Pancreas (tissue), 10 donors: ENCODE measurements at regions not wholly inside any gene's neighbourhood (a gene's known extent, or its start where the extent isn't known, plus 50 kb on each side); places are given as distances from the start of the nearest gene placed in this dataset.

Source experiments
- ATAC-seq, 4 donors: fragments of 200-7000 bp; cut with Tn5 transposase; one replicate each; pipeline versions ENCODE4 v1.8.0 to v1.9.1; 2020; ENCODE audit warnings: mild to moderate bottlenecking in 4 of 4, moderate library complexity in 4 of 4
- DNase-seq, 6 donors: peaks; one replicate each; pipeline ENCODE4 v3.0.0-alpha.2; 2020
- FAIRE-seq: peaks from 2 replicates; lab custom pipeline; 2012; peaks lifted over from hg19 to GRCh38; lab: Jason Lieb, UNC
- H3K27ac ChIP-seq, 4 donors: fragments of 200-600 bp; sonication (generic); 1 replicate in 3 of 4; 2 replicates in 1 of 4; pipeline versions ENCODE4 v1.5.0 to v1.8.0; 2020
- H3K27me3 ChIP-seq, 4 donors: fragments of 200-600 bp; one replicate each; pipeline ENCODE4 v1.8.0; 2021
- H3K36me3 ChIP-seq, 3 donors: fragments of 200-600 bp; sonication (generic) in 1 of 3; one replicate each; pipeline versions ENCODE4 v1.5.0 to v1.8.0; 2020 to 2021
- H3K4me1 ChIP-seq, 3 donors: fragments of 200-600 bp; one replicate each; pipeline ENCODE4 v1.8.0; 2021
- H3K4me3 ChIP-seq, 4 donors: fragments of 200-600 bp; sonication (generic) in 2 of 4; one replicate each; pipeline versions ENCODE4 v1.5.0 to v1.8.0; 2020 to 2021
- H3K9me3 ChIP-seq, 4 donors: fragments of 200-600 bp; one replicate each; pipeline ENCODE4 v1.8.0; 2021
- CTCF ChIP-seq, 4 donors: fragments of 200-600 bp; sonication (generic) in 3 of 4; IDR thresholded peaks; one replicate each; pipeline versions ENCODE4 v1.5.0 to v1.8.0; 2021; ENCODE audit warnings: antibody characterized with exemption in 4 of 4
- WGBS, 2 donors: extraction: QIAGEN DNeasy Blood & Tissue Kit; methylation state at CpG; one replicate each; pipeline ENCODE4 v1.1.7; 2013; 5-methylcytosine and 5-hydroxymethylcytosine counted together
- intact Hi-C, 3 donors: fragments of 100-400 bp; cut with DNase I; formaldehyde crosslinking; loops; one replicate each; pipeline versions ENCODE4 v1.11.1 to v1.14.2; 2022
- donor health status: healthy with polysubstance abuse.
- donor health status: DM: no; HTN: no; CAD: no; lungs with moderate emphysema.
- donor health status: DM: no; HTN: no; CAD: no.
- donor health status: control.
- donor health status: control.
- donor health status: Bipolar disorder and iron deficiency.
- donor health status: DM: yes; HTN: yes; CAD: no.
- donor health status: DM: no; HTN: no; CAD: no.
- donor health status: DM: no; HTN: no; CAD: no.
- donor health status: DM: yes; HTN: yes; CAD: no.

GRCh38 chr1:219733511-219734174 lies 120.7 kb upstream of the ZC3H11B start:
- H3K4me1 ChIP-seq, result no peaks in the 10 kb centered on the region
- WGBS, 2 donors, result 55 to 60% methylated on average over 5 of the region's 5 CpGs
- no peaks in the 10 kb centered on the region for H3K36me3 ChIP-seq
- intact Hi-C loops, result no loop called here
- ATAC-seq (no peak), FAIRE-seq (no peak), DNase-seq (no peak)
- no peak overlapping the region for H3K4me3 ChIP-seq
- H3K9me3 ChIP-seq, result no peaks in the 10 kb centered on the region
- no peak for TF ChIP-seq CTCF (IDR thresholded peaks at IDR 0.05)
- no peaks in the 10 kb centered on the region for H3K27me3 ChIP-seq
- H3K27ac ChIP-seq, result no peak overlapping the region

- H3K4me3 ChIP-seq, result no peak overlapping the region
- ATAC-seq (no peak), FAIRE-seq (no peak), DNase-seq (no peak)
- no peak overlapping the region for H3K27ac ChIP-seq
- no peaks in the 10 kb centered on the region for H3K4me1 ChIP-seq
- WGBS, 2 donors, result 79 to 89% methylated on average over 2 of the region's 2 CpGs
- no peaks in the 10 kb centered on the region for H3K36me3 ChIP-seq
- intact Hi-C loops, result no loop called here
- no peaks in the 10 kb centered on the region for H3K27me3 ChIP-seq
- TF ChIP-seq CTCF (IDR thresholded peaks at IDR 0.05), result no peak
- no peaks in the 10 kb centered on the region for H3K9me3 ChIP-seq
These were observed 120.0 kb upstream of the ZC3H11B start for GRCh38 chr1:219732814-219733491.

GRCh38 chr1:219731771-219732170 lies 118.9 kb upstream of the ZC3H11B start:
- H3K27me3 ChIP-seq, result no peaks in the 10 kb centered on the region
- H3K27ac ChIP-seq, result no peak overlapping the region
- no peak for TF ChIP-seq CTCF (IDR thresholded peaks at IDR 0.05)
- DNase-seq (no peak), FAIRE-seq (no peak), ATAC-seq (no peak)
- H3K4me1 ChIP-seq, result no peaks in the 10 kb centered on the region
- WGBS, 2 donors, result 65% methylated on average over 2 of the region's 2 CpGs
- H3K36me3 ChIP-seq, result no peaks in the 10 kb centered on the region
- intact Hi-C loops, result no loop called here
- no peaks in the 10 kb centered on the region for H3K9me3 ChIP-seq
- H3K4me3 ChIP-seq, result no peak overlapping the region

GRCh38 chr1:219726480-219727272 lies 113.8 kb upstream of the ZC3H11B start:
- ATAC-seq (no peak), FAIRE-seq (no peak), DNase-seq (no peak)
- intact Hi-C loops, result no loop called here
- Histone ChIP-seq H3K27ac (no peak overlapping the region), H3K4me1 (no peaks in the 10 kb centered on the region), H3K9me3 (no peaks in the 10 kb centered on the region), H3K27me3 (no peaks in the 10 kb centered on the region), H3K4me3 (no peak overlapping the region), H3K36me3 (no peaks in the 10 kb centered on the region)
- WGBS, 2 donors, result 84 to 88% methylated on average over 1 of the region's 1 CpG
- TF ChIP-seq CTCF (IDR thresholded peaks at IDR 0.05), result no peak
